GM23248 (cell line): ENCODE measurements at regions not wholly inside any gene's neighbourhood (a gene's known extent, or its start where the extent isn't known, plus 50 kb on each side); places are given as distances from the start of the nearest gene placed in this dataset.

Experiments used
- DNase-seq: peaks from one replicate; pipeline ENCODE4 v3.0.0-alpha.2; 2015
- H2AFZ ChIP-seq: fragments of 200-600 bp; sonication (generic); 2 replicates; pipeline ENCODE4 v1.6.1; 2016; ENCODE audit warnings: antibody characterized with exemption
- H3F3A ChIP-seq: fragments of 200-600 bp; sonication (generic); 2 replicates; pipeline ENCODE4 v1.6.1; 2016; ENCODE audit warnings: mild to moderate bottlenecking, antibody characterized with exemption, mixed run types; ENCODE audit not compliant: insufficient read depth
- H3K27ac ChIP-seq: fragments of 200-600 bp; sonication (generic); 2 replicates; pipeline ENCODE4 v1.5.1; 2016; ENCODE audit warnings: mild to moderate bottlenecking
- H3K27me3 ChIP-seq: fragments of 200-600 bp; sonication (generic); replicated peaks from 2 replicates; pipeline ENCODE4 v1.6.1; 2016; ENCODE audit warnings: mild to moderate bottlenecking; ENCODE audit not compliant: insufficient read depth
- H3K36me3 ChIP-seq: fragments of 200-600 bp; sonication (generic); 2 replicates; pipeline ENCODE4 v1.6.1; 2016; ENCODE audit warnings: low read depth, mild to moderate bottlenecking
- H3K4me1 ChIP-seq: fragments of 200-600 bp; sonication (generic); 2 replicates; pipeline ENCODE4 v1.6.1; 2016; ENCODE audit warnings: mild to moderate bottlenecking; ENCODE audit not compliant: insufficient read depth
- H3K4me2 ChIP-seq: fragments of 200-600 bp; sonication (generic); one replicate; pipeline ENCODE4 v1.6.1; 2016; ENCODE audit warnings: mild to moderate bottlenecking; ENCODE audit not compliant: unreplicated experiment
- H3K4me3 ChIP-seq: fragments of 200-600 bp; sonication (generic); 2 replicates; pipeline ENCODE4 v1.5.1; 2016; ENCODE audit warnings: mild to moderate bottlenecking
- H3K79me2 ChIP-seq: fragments of 200-600 bp; sonication (generic); 2 replicates; pipeline ENCODE4 v1.6.1; 2016; ENCODE audit warnings: mild to moderate bottlenecking; ENCODE audit not compliant: insufficient read depth
- H3K9ac ChIP-seq: fragments of 200-600 bp; sonication (generic); 2 replicates; pipeline ENCODE4 v1.6.1; 2016; ENCODE audit warnings: mild to moderate bottlenecking
- H3K9me2 ChIP-seq: fragments of 200-600 bp; sonication (generic); 2 replicates; pipeline ENCODE4 v1.6.1; 2016; ENCODE audit warnings: mixed run types, mild to moderate bottlenecking, moderate library complexity; ENCODE audit not compliant: insufficient read depth
- H3K9me3 ChIP-seq: fragments of 200-600 bp; sonication (generic); one replicate; pipeline ENCODE4 v1.6.1; 2017; ENCODE audit warnings: low read depth
- H4K20me1 ChIP-seq: fragments of 200-600 bp; sonication (generic); 2 replicates; pipeline ENCODE4 v1.6.0; 2016; ENCODE audit not compliant: insufficient read depth
- EZH2 ChIP-seq: fragments of 200-600 bp; sonication (generic); IDR thresholded peaks from 2 replicates; pipeline ENCODE4 v1.6.1; 2018; ENCODE audit warnings: antibody characterized with exemption, mild to moderate bottlenecking; ENCODE audit not compliant: insufficient read depth, poor library complexity, severe bottlenecking
- EZH2phosphoT487 ChIP-seq: fragments of 200-600 bp; sonication (generic); IDR thresholded peaks from 2 replicates; pipeline ENCODE4 v1.6.1; 2018; ENCODE audit warnings: antibody characterized with exemption, moderate library complexity, mild to moderate bottlenecking, low read depth; ENCODE audit not compliant: insufficient read depth
- WGBS, 2 experiments: methylation state at CpG; one replicate each; pipeline ENCODE4 v1.1.6; 2015 to 2017; ENCODE audit warnings: low lambda C conversion rate in 2 of 2, low coverage in 1 of 2; ENCODE audit errors: missing lambda C conversion rate in 2 of 2; 5-methylcytosine and 5-hydroxymethylcytosine counted together
- in situ Hi-C: fragments of 300-500 bp; cut with MboI; formaldehyde crosslinking; loops from 2 replicates; pipeline ENCODE4 v1.15.0; 2020

GRCh38 chr11:106533046-106533445 is 455.6 kb downstream of the AASDHPPT start:
- no peak overlapping the region for H3K27ac ChIP-seq
- 55 to 67% methylated on average over 2 of the region's 2 CpGs for WGBS, 2 experiments

GRCh38 chr11:106540001-106540400 is 462.5 kb downstream of the AASDHPPT start:
- H3K36me3 ChIP-seq = no peaks in the 10 kb centered on the region
- H3K4me2 ChIP-seq = no peak overlapping the region
- no peaks in the 10 kb centered on the region for H4K20me1 ChIP-seq
- WGBS, 2 experiments = 40% methylated on average over 5 of the region's 5 CpGs
- H3K27ac ChIP-seq = no peak overlapping the region
- H3K9me2 ChIP-seq = no peaks in the 10 kb centered on the region
- no peaks in the 10 kb centered on the region for H3F3A ChIP-seq
- H3K9me3 ChIP-seq = no peaks in the 10 kb centered on the region
- no peak for TF ChIP-seq EZH2
- no peak for TF ChIP-seq EZH2phosphoT487
- H3K4me3 ChIP-seq = no peak overlapping the region
- H3K27me3 ChIP-seq = no peaks in the 10 kb centered on the region
- DNase-seq = no peak
- H2AFZ ChIP-seq = no peak overlapping the region
- no peaks in the 10 kb centered on the region for H3K79me2 ChIP-seq
- H3K9ac ChIP-seq = no peak overlapping the region
- in situ Hi-C loops = no loop called here
- H3K4me1 ChIP-seq = no peaks in the 10 kb centered on the region

More at GRCh38 chr11:106533046-106533445, 455.6 kb downstream of the AASDHPPT start:
- H3K36me3 ChIP-seq = no peaks in the 10 kb centered on the region
- in situ Hi-C loops = no loop called here
- no peak for DNase-seq
- no peak overlapping the region for H3K4me3 ChIP-seq
- 0 out of 2 replicates have a peak, but pooled peaks cover 4% of the 10 kb centered on the region for H3K27me3 ChIP-seq
- no peak for TF ChIP-seq EZH2
- no peak for TF ChIP-seq EZH2phosphoT487
- no peak overlapping the region for H2AFZ ChIP-seq
- no peaks in the 10 kb centered on the region for H3K4me1 ChIP-seq
- H4K20me1 ChIP-seq = no peaks in the 10 kb centered on the region
- H3F3A ChIP-seq = no peaks in the 10 kb centered on the region
- no peaks in the 10 kb centered on the region for H3K9me3 ChIP-seq
- no peaks in the 10 kb centered on the region for H3K9me2 ChIP-seq
- no peak overlapping the region for H3K4me2 ChIP-seq
- H3K79me2 ChIP-seq = no peaks in the 10 kb centered on the region
- no peak overlapping the region for H3K9ac ChIP-seq

GRCh38 chr11:106548406-106548805 is 469.9 kb downstream of the GUCY1A2 start:
- H2AFZ ChIP-seq = no peak overlapping the region
- no peaks in the 10 kb centered on the region for H3K4me1 ChIP-seq
- H3K9ac ChIP-seq = no peak overlapping the region
- H4K20me1 ChIP-seq = no peaks in the 10 kb centered on the region
- no peaks in the 10 kb centered on the region for H3K79me2 ChIP-seq
- DNase-seq = no peak
- no peaks in the 10 kb centered on the region for H3F3A ChIP-seq
- in situ Hi-C loops = no loop called here
- no peaks in the 10 kb centered on the region for H3K27me3 ChIP-seq
- no peak overlapping the region for H3K4me3 ChIP-seq
- no peaks in the 10 kb centered on the region for H3K9me3 ChIP-seq
- H3K36me3 ChIP-seq = no peaks in the 10 kb centered on the region
- TF ChIP-seq EZH2phosphoT487 = no peak
- TF ChIP-seq EZH2 = no peak
- 34 to 54% methylated on average over 2 of the region's 2 CpGs for WGBS, 2 experiments
- no peaks in the 10 kb centered on the region for H3K9me2 ChIP-seq
- H3K4me2 ChIP-seq = no peak overlapping the region
- no peak overlapping the region for H3K27ac ChIP-seq

GRCh38 chr11:106551744-106552673 is 466.3 kb downstream of the GUCY1A2 start:
- no peak for DNase-seq
- no peaks in the 10 kb centered on the region for H3K4me1 ChIP-seq
- TF ChIP-seq EZH2 = no peak
- no peak for TF ChIP-seq EZH2phosphoT487
- no peaks in the 10 kb centered on the region for H3K9me3 ChIP-seq
- no peaks in the 10 kb centered on the region for H3K79me2 ChIP-seq
- H3F3A ChIP-seq = no peaks in the 10 kb centered on the region
- WGBS, 2 experiments = 44 to 48% methylated on average over 13 of the region's 13 CpGs
- no peaks in the 10 kb centered on the region for H3K27me3 ChIP-seq
- no peak overlapping the region for H3K4me3 ChIP-seq
- no peaks in the 10 kb centered on the region for H3K9me2 ChIP-seq
- H4K20me1 ChIP-seq = no peaks in the 10 kb centered on the region
- H2AFZ ChIP-seq = no peak overlapping the region
- no peak overlapping the region for H3K9ac ChIP-seq
- in situ Hi-C loops = no loop called here
- H3K4me2 ChIP-seq = no peak overlapping the region
- no peaks in the 10 kb centered on the region for H3K36me3 ChIP-seq
- H3K27ac ChIP-seq = no peak overlapping the region
